ENCODE measurements at regions not wholly inside any gene's neighbourhood (a gene's known extent, or its start where the extent isn't known, plus 50 kb on each side); places are given as distances from the start of the nearest gene placed in this dataset.
"Not testable (repeated sequence)": the region's sequence is repeated elsewhere in the genome, so short reads cannot be mapped to it uniquely, and the experiment has no call there.

DNA sequence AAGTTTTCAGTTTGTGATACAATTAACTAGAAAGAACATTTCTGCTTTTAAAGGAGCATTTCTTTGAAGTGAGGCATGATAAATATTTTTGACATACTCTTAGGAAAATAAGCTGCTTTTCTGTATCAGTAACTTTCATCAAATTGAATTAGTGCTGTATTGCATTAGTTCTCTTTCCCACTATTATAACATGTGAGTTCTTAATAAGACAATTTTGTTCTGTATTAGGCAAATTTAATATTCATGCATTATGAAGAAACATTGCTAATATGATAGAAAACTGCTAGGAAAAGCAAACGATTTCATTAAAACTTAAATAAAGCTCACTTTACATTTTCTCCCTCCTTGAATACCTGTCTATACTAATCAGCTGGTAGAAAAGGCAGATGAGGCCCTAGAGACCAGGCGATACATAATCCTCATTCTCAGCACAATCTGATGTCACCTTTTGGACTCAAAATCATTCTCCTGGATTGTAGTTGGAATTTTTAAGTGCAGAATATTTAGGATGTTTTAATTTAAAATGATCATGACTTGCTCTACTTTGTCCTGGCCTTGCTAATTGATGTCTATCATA, 1636.8 kb downstream of the PCDH9 start:
- H3K4me1 ChIP-seq: peaks cover 12% of the 10 kb centered on the region
- H3K27me3 ChIP-seq: no peaks in the 10 kb centered on the region
- H3K9me3 ChIP-seq: no peaks in the 10 kb centered on the region
- H3K36me3 ChIP-seq: no peaks in the 10 kb centered on the region
- TF ChIP-seq, protein P1, sequence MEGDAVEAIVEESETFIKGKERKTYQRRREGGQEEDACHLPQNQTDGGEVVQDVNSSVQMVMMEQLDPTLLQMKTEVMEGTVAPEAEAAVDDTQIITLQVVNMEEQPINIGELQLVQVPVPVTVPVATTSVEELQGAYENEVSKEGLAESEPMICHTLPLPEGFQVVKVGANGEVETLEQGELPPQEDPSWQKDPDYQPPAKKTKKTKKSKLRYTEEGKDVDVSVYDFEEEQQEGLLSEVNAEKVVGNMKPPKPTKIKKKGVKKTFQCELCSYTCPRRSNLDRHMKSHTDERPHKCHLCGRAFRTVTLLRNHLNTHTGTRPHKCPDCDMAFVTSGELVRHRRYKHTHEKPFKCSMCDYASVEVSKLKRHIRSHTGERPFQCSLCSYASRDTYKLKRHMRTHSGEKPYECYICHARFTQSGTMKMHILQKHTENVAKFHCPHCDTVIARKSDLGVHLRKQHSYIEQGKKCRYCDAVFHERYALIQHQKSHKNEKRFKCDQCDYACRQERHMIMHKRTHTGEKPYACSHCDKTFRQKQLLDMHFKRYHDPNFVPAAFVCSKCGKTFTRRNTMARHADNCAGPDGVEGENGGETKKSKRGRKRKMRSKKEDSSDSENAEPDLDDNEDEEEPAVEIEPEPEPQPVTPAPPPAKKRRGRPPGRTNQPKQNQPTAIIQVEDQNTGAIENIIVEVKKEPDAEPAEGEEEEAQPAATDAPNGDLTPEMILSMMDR (IDR thresholded peaks at IDR 0.05; ENCODE audit: low read depth, low read length): no peak
- H3K4me3 ChIP-seq (ENCODE audit: low read depth, low read length): no peak overlapping the region
- no peak for DNase-seq

DNA sequence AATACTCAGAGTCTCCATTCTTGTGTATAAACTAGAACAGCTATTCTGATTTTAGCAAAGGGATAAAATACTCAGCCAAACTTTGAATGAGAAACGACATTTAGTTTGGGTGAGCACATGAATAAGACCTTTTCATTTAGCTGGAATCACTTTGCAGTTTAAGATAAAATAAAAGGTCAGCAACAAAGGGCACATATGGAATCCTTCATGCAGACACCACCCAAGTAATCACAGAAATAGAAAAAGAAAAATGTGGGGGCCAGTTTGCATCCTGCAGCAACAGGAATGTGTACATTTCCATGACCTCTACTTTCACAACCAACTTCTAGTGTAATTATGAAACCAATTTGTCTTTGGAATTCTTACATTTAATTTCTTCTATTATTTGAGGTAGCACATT, 1637.4 kb downstream of the PCDH9 start:
- no peak for DNase-seq
- H3K4me1 ChIP-seq: peaks cover 12% of the 10 kb centered on the region
- H3K27me3 ChIP-seq: no peaks in the 10 kb centered on the region
- H3K36me3 ChIP-seq: no peaks in the 10 kb centered on the region
- H3K4me3 ChIP-seq (ENCODE audit: low read depth, low read length): no peak overlapping the region
- TF ChIP-seq, protein P1 (IDR thresholded peaks at IDR 0.05; ENCODE audit: low read depth, low read length): no peak
- H3K9me3 ChIP-seq: no peaks in the 10 kb centered on the region

DNA sequence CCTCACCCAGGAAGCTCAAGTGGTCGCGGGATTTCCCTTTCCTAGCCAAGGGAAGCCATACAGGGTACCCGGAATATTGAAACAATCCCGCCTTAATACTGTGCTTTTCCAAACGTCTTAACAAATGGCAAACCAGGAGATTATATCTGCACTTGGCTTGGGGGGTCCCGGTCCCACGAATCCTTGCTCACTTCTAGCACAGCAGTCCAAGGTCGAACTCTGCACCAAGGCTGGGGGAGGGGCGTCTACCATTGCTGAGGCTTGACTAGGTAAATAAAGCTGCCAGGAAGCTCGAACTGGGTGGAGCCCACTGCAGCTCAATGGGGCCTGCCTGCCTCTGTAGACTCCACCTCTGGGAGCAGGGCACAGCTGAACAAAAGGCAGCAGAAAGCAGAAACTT, 1644.8 kb downstream of the PCDH9 start:
- H3K4me3 ChIP-seq (ENCODE audit: low read depth, low read length): no peak overlapping the region
- no peak for DNase-seq
- TF ChIP-seq, protein P1 (IDR thresholded peaks at IDR 0.05; ENCODE audit: low read depth, low read length): no peak

DNA sequence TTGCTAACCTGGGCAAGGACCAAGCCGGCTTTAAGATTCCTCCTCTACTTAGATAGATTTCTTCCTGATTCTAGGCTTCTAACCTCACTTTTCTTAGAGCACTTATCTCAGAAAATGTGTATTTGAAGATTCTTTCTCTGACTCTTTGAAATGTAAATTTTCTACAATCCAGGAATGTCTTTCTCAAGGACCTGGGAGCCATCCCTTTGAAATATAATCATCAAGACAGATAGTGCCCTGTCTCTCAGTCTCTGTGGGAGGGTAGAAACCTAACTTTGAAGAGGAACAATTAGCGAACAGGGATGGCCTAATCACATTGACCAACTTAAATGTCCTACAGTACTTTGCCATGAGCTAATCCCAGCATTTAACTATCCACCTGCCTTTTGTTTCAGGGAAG, 1646.0 kb downstream of the PCDH9 start:
- H3K9me3 ChIP-seq: no peaks in the 10 kb centered on the region
- DNase-seq: no peak
- TF ChIP-seq, protein P1 (IDR thresholded peaks at IDR 0.05; ENCODE audit: low read depth, low read length): no peak
- no peak overlapping the region for H3K4me3 ChIP-seq (ENCODE audit: low read depth, low read length)
- H3K4me1 ChIP-seq: peaks cover 3% of the 10 kb centered on the region
- no peaks in the 10 kb centered on the region for H3K27me3 ChIP-seq
- no peaks in the 10 kb centered on the region; the same call in 1 of the 2 replicates for H3K36me3 ChIP-seq

More for the DNA sequence above, 1644.8 kb downstream of the PCDH9 start:
- Histone ChIP-seq H3K27me3 (no peaks in the 10 kb centered on the region), H3K36me3 (no peaks in the 10 kb centered on the region; the same call in 1 of the 2 replicates), H3K9me3 (no peaks in the 10 kb centered on the region), H3K4me1 (peaks cover 3% of the 10 kb centered on the region)

DNA sequence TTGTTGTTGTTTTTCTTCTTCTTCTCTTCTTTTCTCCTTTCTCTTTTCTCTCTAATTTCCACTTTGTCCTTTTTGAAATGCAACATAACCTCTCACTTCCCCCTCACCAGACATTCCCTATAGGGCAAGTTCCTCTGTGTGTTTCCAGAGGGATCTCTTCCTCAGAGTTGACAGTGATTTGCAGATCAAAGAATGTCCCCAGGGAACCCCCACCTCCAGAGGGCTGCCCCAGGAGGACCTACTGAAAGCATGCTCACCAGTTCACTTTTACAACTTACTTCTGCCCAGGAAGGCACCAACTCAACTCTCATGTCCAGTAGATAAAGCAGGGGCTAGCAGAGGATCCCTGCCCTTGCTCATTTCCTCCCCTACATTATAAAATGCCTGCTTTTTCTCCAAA, 1648.0 kb downstream of the PCDH9 start:
- H3K9me3 ChIP-seq: no peaks in the 10 kb centered on the region
- DNase-seq: no peak
- peaks cover 3% of the 10 kb centered on the region for H3K4me1 ChIP-seq
- TF ChIP-seq, protein P1 (IDR thresholded peaks at IDR 0.05; ENCODE audit: low read depth, low read length): no peak
- H3K4me3 ChIP-seq (ENCODE audit: low read depth, low read length): no peak overlapping the region
- H3K27me3 ChIP-seq: no peaks in the 10 kb centered on the region
- H3K36me3 ChIP-seq: no peaks in the 10 kb centered on the region; the same call in 1 of the 2 replicates

DNA sequence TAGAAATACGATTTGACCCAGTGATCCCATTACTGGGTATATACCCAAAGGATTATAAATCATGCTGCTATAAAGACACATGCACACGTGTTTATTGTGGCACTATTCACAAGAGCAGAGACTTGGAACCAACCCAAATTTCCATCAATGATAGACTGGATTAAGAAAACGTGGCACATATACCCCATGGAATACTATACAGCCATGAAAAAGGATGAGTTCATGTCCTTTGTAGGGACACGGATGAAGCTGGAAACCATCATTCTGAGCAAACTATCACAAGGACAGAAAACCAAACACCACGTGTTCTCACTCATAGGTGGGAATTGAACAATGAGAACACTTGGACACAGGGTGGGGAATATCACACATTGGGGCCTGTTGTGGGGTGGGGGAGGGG, 1665.6 kb downstream of the PCDH9 start:
- not testable (repeated sequence) for DNase-seq; H3K4me3 ChIP-seq (ENCODE audit: low read depth, low read length); H3K4me1 ChIP-seq; H3K36me3 ChIP-seq; H3K27me3 ChIP-seq; H3K9me3 ChIP-seq

Data from BE2C (cell line).